ENCODE measurements at regions not wholly inside any gene's neighbourhood (a gene's known extent, or its start where the extent isn't known, plus 50 kb on each side); places are given as distances from the start of the nearest gene placed in this dataset.

GRCh38 chr5:165560648-165561047 is 2055.2 kb downstream of the MAT2B start:
- no peak for DNase-seq (ENCODE audit: low spot score)

- DNase-seq (ENCODE audit: low spot score) = no peak
Measured at GRCh38 chr5:165565911-165566310, 2060.5 kb downstream of the MAT2B start.

GRCh38 chr5:165569551-165569950 is 2064.1 kb downstream of the MAT2B start:
- no peak for DNase-seq (ENCODE audit: low spot score)

- DNase-seq (ENCODE audit: low spot score) = no peak
Measured at GRCh38 chr5:165573445-165573844, 2068.0 kb downstream of the MAT2B start.

- DNase-seq (ENCODE audit: low spot score) = no peak
Measured at GRCh38 chr5:165574100-165574499, 2068.7 kb downstream of the MAT2B start.

- DNase-seq (ENCODE audit: low spot score) = no peak
Measured at GRCh38 chr5:165576678-165577275, 2071.4 kb downstream of the MAT2B start.

- DNase-seq (ENCODE audit: low spot score) = no peak
Measured at GRCh38 chr5:165579911-165580310, 2074.5 kb downstream of the MAT2B start.

- DNase-seq (ENCODE audit: low spot score) = no peak
Measured at GRCh38 chr5:165594693-165595092, 2089.3 kb downstream of the MAT2B start.

GRCh38 chr5:165602529-165602928 is 2097.1 kb downstream of the MAT2B start:
- DNase-seq (ENCODE audit: low spot score) = no peak

GRCh38 chr5:165607026-165607425 is 2101.6 kb downstream of the MAT2B start:
- no peak for DNase-seq (ENCODE audit: low spot score)

GRCh38 chr5:165609871-165610270 is 2104.5 kb downstream of the MAT2B start:
- no peak for DNase-seq (ENCODE audit: low spot score)

- DNase-seq (ENCODE audit: low spot score) = no peak
Measured at GRCh38 chr5:165616490-165617405, 2111.3 kb downstream of the MAT2B start.

- no peak for DNase-seq (ENCODE audit: low spot score)
Measured at GRCh38 chr5:165617491-165617890, 2112.1 kb downstream of the MAT2B start.

GRCh38 chr5:165620394-165620793 is 2115.0 kb downstream of the MAT2B start:
- DNase-seq (ENCODE audit: low spot score) = no peak

GRCh38 chr5:165622864-165623536 is 2117.6 kb downstream of the MAT2B start:
- DNase-seq (ENCODE audit: low spot score) = no peak

GRCh38 chr5:165624166-165624946 is 2118.9 kb downstream of the MAT2B start:
- no peak for DNase-seq (ENCODE audit: low spot score)

- DNase-seq (ENCODE audit: low spot score) = no peak
Measured at GRCh38 chr5:165626161-165626560, 2120.7 kb downstream of the MAT2B start.

GRCh38 chr5:165627548-165628170 is 2122.2 kb downstream of the MAT2B start:
- no peak for DNase-seq (ENCODE audit: low spot score)

GRCh38 chr5:165630261-165630778 is 2124.9 kb downstream of the MAT2B start:
- DNase-seq (ENCODE audit: low spot score) = peak; percentile 16

GRCh38 chr5:165631235-165631634 is 2125.8 kb downstream of the MAT2B start:
- DNase-seq (ENCODE audit: low spot score) = no peak

- DNase-seq (ENCODE audit: low spot score) = no peak
Measured at GRCh38 chr5:165642366-165642765, 2136.9 kb downstream of the MAT2B start.
